ENCODE measurements at regions not wholly inside any gene's neighbourhood (a gene's known extent, or its start where the extent isn't known, plus 50 kb on each side); places are given as distances from the start of the nearest gene placed in this dataset.

DNA sequence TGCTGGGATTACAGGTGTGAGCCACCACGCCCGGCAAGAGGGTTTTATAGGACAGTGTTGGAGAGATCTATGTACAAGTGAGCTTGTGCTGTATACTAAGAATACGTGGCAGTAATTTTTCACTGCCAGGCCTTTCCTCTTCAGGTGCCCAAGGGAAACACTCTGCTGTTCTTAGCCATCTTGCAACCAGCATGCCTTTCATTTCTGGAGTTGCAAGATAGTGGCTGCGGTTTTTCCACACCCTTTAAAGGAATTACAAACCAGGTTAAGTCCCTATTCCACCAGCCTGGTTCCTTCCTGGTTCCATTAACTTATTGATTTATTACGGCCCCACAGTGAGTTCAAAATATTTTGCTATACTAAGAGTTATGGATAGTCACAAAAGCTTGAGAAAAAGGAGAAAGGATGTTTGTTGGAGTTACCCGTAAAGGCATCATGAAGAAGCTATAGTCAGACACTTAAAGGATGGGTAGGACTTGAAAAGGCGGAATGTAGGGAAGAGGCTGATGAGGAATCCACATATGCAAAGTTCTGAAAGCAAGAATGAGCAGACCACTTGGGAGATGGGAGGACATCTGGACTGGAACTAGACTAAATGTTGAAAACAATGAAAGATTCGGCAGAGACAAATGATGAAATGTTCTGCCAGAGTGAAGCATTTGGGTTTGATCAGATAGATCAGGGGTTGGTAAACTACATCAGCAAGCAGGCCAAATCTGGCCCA, 61.4 kb upstream of the ASIP start:
- Histone ChIP-seq H3K9ac (ENCODE audit: low read length) (no peak overlapping the region), H2AFZ (ENCODE audit: low read length) (no peak overlapping the region), H3K79me2 (ENCODE audit: low read length) (no peaks in the 10 kb centered on the region), H3K4me3 (ENCODE audit: low read length) (no peak overlapping the region), H3K27ac (ENCODE audit: low read length) (no peak overlapping the region), H3K4me2 (ENCODE audit: low read depth, low read length, poor library complexity, severe bottlenecking) (no peak overlapping the region), H3K4me1 (ENCODE audit: low read length) (0 out of 2 replicates have a peak, but pooled peaks cover 3% of the 10 kb centered on the region), H4K20me1 (ENCODE audit: insufficient read depth, low read depth, low read length) (no peaks in the 10 kb centered on the region), H3K9me2 (replicated peaks; ENCODE audit: insufficient read depth, low read length) (no peaks in the 10 kb centered on the region), H3K9me3 (ENCODE audit: low read length) (no peaks in the 10 kb centered on the region), H3K27me3 (ENCODE audit: low read length) (no peaks in the 10 kb centered on the region), H3K36me3 (ENCODE audit: insufficient read depth, low read length) (no peaks in the 10 kb centered on the region)
- DNase-seq = no peak

DNA sequence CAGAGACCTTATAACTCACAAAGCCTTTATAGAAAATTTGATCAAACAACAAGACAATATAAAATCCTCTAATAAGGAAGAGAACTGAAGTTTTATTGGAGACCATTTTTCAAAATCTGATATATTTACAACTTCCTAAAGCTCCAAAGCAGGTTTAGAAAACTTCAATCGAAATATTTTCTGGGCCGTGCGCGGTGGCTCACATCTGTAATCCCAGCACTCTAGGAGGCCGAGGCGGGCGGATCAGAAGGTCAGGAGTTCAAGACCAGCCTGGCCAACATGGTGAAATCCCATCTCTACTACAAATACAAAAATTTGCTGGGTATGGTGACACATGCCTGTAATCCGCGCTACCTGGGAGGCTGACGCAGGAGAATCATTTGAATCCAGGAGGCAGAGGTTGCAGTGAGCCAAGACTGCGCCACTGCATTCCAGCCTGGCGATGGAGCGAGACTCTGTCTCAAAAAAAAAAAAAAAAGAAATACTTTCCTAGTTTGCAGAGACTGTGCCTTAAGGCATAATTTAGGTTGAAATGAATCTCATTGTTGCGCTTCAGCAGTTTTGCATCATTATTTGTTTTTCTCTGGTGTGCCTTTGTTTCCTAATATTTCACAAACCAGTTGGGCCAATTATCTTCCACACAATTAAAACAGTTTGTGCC, 60.6 kb upstream of the ASIP start:
- no peaks in the 10 kb centered on the region for H4K20me1 ChIP-seq (ENCODE audit: insufficient read depth, low read depth, low read length)

DNA sequence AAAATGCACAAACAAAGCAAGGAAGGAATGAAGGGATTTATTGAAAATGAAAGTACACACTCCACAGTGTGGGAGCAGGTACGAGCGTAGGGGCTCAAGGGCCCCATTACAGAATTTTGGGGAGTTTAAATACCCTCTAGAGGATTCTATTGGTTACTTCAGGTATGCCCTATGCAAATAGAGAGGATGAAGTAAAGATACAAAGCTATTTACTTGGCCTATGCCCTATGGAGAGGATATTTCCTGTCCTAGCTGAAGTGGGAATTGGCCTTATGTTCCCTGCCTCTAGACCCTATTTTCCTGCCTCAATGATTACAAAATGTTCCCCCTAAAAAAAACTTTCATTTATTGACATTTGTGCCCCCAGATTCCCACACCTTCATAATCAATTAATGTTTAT, 59.7 kb upstream of the ASIP start:
- H2AFZ ChIP-seq (ENCODE audit: low read length) = no peak overlapping the region
- peak overlapping the region; percentile 10 for H3K4me2 ChIP-seq (ENCODE audit: low read depth, low read length, poor library complexity, severe bottlenecking)

More for the DNA sequence above, 60.6 kb upstream of the ASIP start:
- Histone ChIP-seq H3K9me2 (replicated peaks; ENCODE audit: insufficient read depth, low read length) (no peaks in the 10 kb centered on the region), H2AFZ (ENCODE audit: low read length) (no peak overlapping the region), H3K4me3 (ENCODE audit: low read length) (no peak overlapping the region), H3K27ac (ENCODE audit: low read length) (no peak overlapping the region), H3K36me3 (ENCODE audit: insufficient read depth, low read length) (no peaks in the 10 kb centered on the region), H3K79me2 (ENCODE audit: low read length) (no peaks in the 10 kb centered on the region), H3K4me1 (ENCODE audit: low read length) (peaks cover 3% of the 10 kb centered on the region; the same call in 1 of the 2 replicates), H3K27me3 (ENCODE audit: low read length) (no peaks in the 10 kb centered on the region), H3K9me3 (ENCODE audit: low read length) (no peaks in the 10 kb centered on the region), H3K4me2 (ENCODE audit: low read depth, low read length, poor library complexity, severe bottlenecking) (no peak overlapping the region), H3K9ac (ENCODE audit: low read length) (no peak overlapping the region)
- DNase-seq = no peak

DNA sequence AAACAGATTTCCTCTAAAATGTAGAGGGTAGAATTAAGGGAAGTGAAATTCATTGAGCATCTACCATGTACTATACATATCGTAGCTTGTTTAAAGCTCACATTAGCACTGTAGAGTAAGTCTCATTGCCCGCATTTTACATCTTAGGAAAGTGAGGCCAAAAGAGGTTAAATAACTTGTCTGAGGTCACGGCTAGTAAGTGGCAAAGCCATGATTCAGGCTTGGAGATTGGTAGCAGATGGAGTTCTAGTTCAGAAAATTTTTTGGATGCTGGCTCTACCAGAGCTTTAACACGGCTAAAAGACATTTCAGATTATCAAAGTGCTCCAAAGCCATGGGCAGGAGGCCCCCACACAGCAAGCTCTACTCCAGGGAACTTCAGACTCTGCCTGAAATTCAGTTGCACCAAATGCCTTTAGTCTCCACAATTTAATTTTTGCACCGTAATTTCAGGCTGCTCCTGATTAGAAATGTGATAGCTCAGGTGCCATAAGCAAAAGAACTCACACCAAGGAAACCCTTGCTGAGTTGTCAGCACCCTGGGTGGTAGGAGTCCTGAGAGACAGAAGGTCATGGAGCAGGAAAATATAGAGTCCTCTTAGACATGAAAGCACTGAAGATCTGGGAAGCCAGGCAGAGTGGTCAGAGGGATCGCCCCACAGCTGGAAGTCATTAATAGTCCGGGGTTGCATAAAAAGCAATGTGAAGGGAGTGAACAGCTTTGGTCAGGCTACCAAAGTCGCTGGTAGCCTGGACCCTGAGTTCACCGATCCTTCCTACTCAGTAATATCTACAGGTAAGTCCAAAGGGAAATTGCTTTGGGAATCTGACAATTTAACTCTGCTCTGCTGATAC, 55.2 kb upstream of the ASIP start:
- Histone ChIP-seq H3K9ac (ENCODE audit: low read length) (no peak overlapping the region), H3K36me3 (ENCODE audit: insufficient read depth, low read length) (no peaks in the 10 kb centered on the region), H4K20me1 (ENCODE audit: insufficient read depth, low read depth, low read length) (no peaks in the 10 kb centered on the region), H3K9me2 (replicated peaks; ENCODE audit: insufficient read depth, low read length) (no peaks in the 10 kb centered on the region), H3K9me3 (ENCODE audit: low read length) (no peaks in the 10 kb centered on the region), H3K27ac (ENCODE audit: low read length) (no peak overlapping the region), H3K79me2 (ENCODE audit: low read length) (no peaks in the 10 kb centered on the region), H3K4me2 (ENCODE audit: low read depth, low read length, poor library complexity, severe bottlenecking) (no peak overlapping the region), H3K4me1 (ENCODE audit: low read length) (peaks cover 6% of the 10 kb centered on the region; the same call in 1 of the 2 replicates), H2AFZ (ENCODE audit: low read length) (no peak overlapping the region), H3K27me3 (ENCODE audit: low read length) (no peaks in the 10 kb centered on the region), H3K4me3 (ENCODE audit: low read length) (no peak overlapping the region)
- no peak for DNase-seq

More for the DNA sequence above, 59.7 kb upstream of the ASIP start:
- Histone ChIP-seq H3K9me2 (replicated peaks; ENCODE audit: insufficient read depth, low read length) (no peaks in the 10 kb centered on the region), H3K79me2 (ENCODE audit: low read length) (no peaks in the 10 kb centered on the region), H3K27ac (ENCODE audit: low read length) (no peak overlapping the region), H3K9ac (ENCODE audit: low read length) (no peak overlapping the region), H3K36me3 (ENCODE audit: insufficient read depth, low read length) (no peaks in the 10 kb centered on the region), H3K4me3 (ENCODE audit: low read length) (no peak overlapping the region), H3K27me3 (ENCODE audit: low read length) (no peaks in the 10 kb centered on the region), H3K9me3 (ENCODE audit: low read length) (no peaks in the 10 kb centered on the region), H3K4me1 (ENCODE audit: low read length) (peaks cover 6% of the 10 kb centered on the region; the same call in 1 of the 2 replicates), H4K20me1 (ENCODE audit: insufficient read depth, low read depth, low read length) (no peaks in the 10 kb centered on the region)
- DNase-seq = no peak

DNA sequence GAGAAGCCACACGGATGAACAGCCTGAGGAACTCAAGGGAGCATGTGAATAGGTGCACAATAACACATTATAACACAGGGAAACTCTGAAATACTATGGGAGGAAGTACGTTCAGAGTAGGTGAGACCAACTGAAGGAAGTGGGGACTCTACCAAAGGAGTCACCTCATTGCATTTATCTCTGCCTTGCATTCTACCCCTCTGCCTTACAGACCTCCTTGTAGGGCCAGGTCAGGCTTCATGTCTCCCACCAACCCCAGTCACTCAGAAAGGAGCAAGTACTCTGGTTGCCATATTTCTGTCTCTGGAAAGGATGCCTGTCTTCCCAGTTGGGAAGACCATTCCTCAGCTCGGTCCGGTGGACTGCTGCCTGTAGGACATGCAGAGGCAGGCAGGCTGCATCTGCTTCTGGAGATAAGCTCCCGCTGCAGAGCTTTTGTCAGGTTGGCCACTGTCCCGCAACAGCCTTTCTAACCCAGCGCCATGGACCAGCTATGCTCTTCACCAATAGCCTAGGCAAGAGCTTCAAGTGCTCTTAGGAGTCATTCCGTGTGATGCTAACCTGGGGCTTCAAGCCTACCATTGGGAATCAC, 51.6 kb upstream of the ASIP start:
- no peaks in the 10 kb centered on the region for H3K27me3 ChIP-seq (ENCODE audit: low read length)
- no peak overlapping the region for H3K9ac ChIP-seq (ENCODE audit: low read length)
- peaks cover 3% of the 10 kb centered on the region; the same call in 1 of the 2 replicates for H3K4me1 ChIP-seq (ENCODE audit: low read length)
- no peaks in the 10 kb centered on the region for H3K9me3 ChIP-seq (ENCODE audit: low read length)
- no peaks in the 10 kb centered on the region for H3K9me2 ChIP-seq (replicated peaks; ENCODE audit: insufficient read depth, low read length)
- no peak for DNase-seq
- no peaks in the 10 kb centered on the region for H3K79me2 ChIP-seq (ENCODE audit: low read length)
- H3K4me2 ChIP-seq (ENCODE audit: low read depth, low read length, poor library complexity, severe bottlenecking) = no peak overlapping the region
- H3K4me3 ChIP-seq (ENCODE audit: low read length) = no peak overlapping the region
- H2AFZ ChIP-seq (ENCODE audit: low read length) = no peak overlapping the region
- no peaks in the 10 kb centered on the region for H3K36me3 ChIP-seq (ENCODE audit: insufficient read depth, low read length)
- no peaks in the 10 kb centered on the region for H4K20me1 ChIP-seq (ENCODE audit: insufficient read depth, low read depth, low read length)
- H3K27ac ChIP-seq (ENCODE audit: low read length) = no peak overlapping the region

DNA sequence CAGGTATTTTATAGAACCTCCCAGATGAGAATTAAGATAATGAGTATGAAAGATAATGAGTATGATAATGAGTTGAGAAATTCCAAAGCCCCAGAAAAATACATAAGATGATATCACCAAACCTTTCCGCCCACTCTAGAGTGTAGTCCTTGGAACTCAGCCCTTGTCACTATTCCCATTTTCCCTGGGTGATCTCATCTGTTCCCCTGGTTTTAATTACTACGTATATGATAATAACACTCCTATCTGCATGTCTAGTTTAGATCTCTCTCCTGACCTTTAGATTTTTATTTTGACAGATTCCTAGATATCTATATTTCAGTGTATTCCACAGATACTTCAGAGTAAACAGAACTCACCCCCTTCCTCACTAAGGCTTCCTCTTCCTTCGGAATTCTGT, 51.0 kb upstream of the ASIP start:
- DNase-seq = no peak
- H3K36me3 ChIP-seq (ENCODE audit: insufficient read depth, low read length) = no peaks in the 10 kb centered on the region
- no peaks in the 10 kb centered on the region for H4K20me1 ChIP-seq (ENCODE audit: insufficient read depth, low read depth, low read length)
- no peak overlapping the region for H3K4me2 ChIP-seq (ENCODE audit: low read depth, low read length, poor library complexity, severe bottlenecking)
- no peak overlapping the region for H2AFZ ChIP-seq (ENCODE audit: low read length)
- H3K4me1 ChIP-seq (ENCODE audit: low read length) = peaks cover 3% of the 10 kb centered on the region; the same call in 1 of the 2 replicates
- H3K79me2 ChIP-seq (ENCODE audit: low read length) = no peaks in the 10 kb centered on the region
- no peak overlapping the region for H3K9ac ChIP-seq (ENCODE audit: low read length)
- no peak overlapping the region for H3K4me3 ChIP-seq (ENCODE audit: low read length)
- H3K9me2 ChIP-seq (replicated peaks; ENCODE audit: insufficient read depth, low read length) = no peaks in the 10 kb centered on the region
- H3K27ac ChIP-seq (ENCODE audit: low read length) = no peak overlapping the region
- no peaks in the 10 kb centered on the region for H3K9me3 ChIP-seq (ENCODE audit: low read length)
- H3K27me3 ChIP-seq (ENCODE audit: low read length) = no peaks in the 10 kb centered on the region

DNA sequence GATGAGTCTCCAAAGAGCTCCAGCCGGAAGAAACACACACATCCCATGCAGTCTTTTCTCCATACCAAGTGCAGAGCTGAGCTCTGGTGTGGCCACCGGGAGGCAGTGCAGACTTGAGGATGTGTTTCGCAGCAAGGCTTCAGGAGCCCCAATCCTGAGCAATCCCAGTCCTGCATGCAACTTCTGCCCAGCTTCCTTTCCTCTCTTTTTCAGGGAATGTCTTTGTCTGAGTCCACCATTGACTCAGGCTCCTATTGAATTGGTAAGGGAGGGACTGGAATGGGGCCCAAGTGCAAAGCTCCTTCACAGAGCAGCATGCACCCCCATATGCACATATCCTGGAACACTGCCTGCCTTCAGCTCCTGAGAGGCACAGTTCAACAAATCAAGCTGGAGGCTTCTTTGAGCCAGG, 50.5 kb upstream of the ASIP start:
- H3K27me3 ChIP-seq (ENCODE audit: low read length) = no peaks in the 10 kb centered on the region
- H3K9me2 ChIP-seq (replicated peaks; ENCODE audit: insufficient read depth, low read length) = no peaks in the 10 kb centered on the region
- no peak overlapping the region for H3K4me3 ChIP-seq (ENCODE audit: low read length)

More for the DNA sequence above, 50.5 kb upstream of the ASIP start:
- Histone ChIP-seq H3K4me2 (ENCODE audit: low read depth, low read length, poor library complexity, severe bottlenecking) (no peak overlapping the region), H3K27ac (ENCODE audit: low read length) (no peak overlapping the region), H3K36me3 (ENCODE audit: insufficient read depth, low read length) (no peaks in the 10 kb centered on the region), H3K9me3 (ENCODE audit: low read length) (no peaks in the 10 kb centered on the region), H2AFZ (ENCODE audit: low read length) (no peak overlapping the region), H4K20me1 (ENCODE audit: insufficient read depth, low read depth, low read length) (no peaks in the 10 kb centered on the region), H3K9ac (ENCODE audit: low read length) (no peak overlapping the region), H3K79me2 (ENCODE audit: low read length) (no peaks in the 10 kb centered on the region), H3K4me1 (ENCODE audit: low read length) (peaks cover 3% of the 10 kb centered on the region; the same call in 1 of the 2 replicates)
- DNase-seq = peak; percentile 68

Data from Karpas-422 (cell line).